ENCODE measurements at regions not wholly inside any gene's neighbourhood (a gene's known extent, or its start where the extent isn't known, plus 50 kb on each side); places are given as distances from the start of the nearest gene placed in this dataset.

DNA sequence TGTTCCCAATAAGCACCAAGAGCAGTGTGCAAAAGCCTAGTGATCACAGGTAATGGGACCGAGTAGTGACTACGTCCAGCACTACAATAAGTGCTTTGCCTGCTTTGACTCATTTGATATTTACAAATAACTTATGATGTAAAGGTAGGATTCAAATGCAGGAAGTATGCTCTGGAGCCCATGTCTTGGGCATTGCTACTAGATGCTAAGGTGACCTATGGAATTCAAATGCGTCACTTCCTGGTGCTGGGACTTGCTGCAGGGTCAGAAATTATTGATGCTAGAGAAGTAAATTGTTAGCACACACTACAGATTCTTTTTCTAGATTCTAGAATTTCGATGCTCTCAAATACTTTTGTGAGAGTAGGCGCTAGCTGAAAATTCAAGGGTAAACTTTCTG is 101.2 kb upstream of the TSC22D2 start:
- H3K27ac ChIP-seq (ENCODE audit: low read depth, low read length), result no peak overlapping the region
- no peak overlapping the region for H3K9ac ChIP-seq (ENCODE audit: low read length in 5 of 5)
- H3K9me3 ChIP-seq (ENCODE audit: control insufficient read depth in 5 of 5, low read length in 5 of 5), result no peaks in the 10 kb centered on the region
- no peaks in the 10 kb centered on the region for H3K4me1 ChIP-seq (ENCODE audit: control insufficient read depth in 5 of 5, insufficient read depth in 5 of 5, low read length in 5 of 5)
- no peak overlapping the region for H3K4me3 ChIP-seq (ENCODE audit: low read depth in 1 of 5, low read length in 5 of 5)
- no peaks in the 10 kb centered on the region for H3K36me3 ChIP-seq (ENCODE audit: control insufficient read depth in 5 of 5, insufficient read depth in 5 of 5, low read length in 5 of 5)
- no peaks in the 10 kb centered on the region for H3K27me3 ChIP-seq (ENCODE audit: control insufficient read depth in 5 of 5, insufficient read depth in 4 of 5, low read length in 5 of 5)

DNA sequence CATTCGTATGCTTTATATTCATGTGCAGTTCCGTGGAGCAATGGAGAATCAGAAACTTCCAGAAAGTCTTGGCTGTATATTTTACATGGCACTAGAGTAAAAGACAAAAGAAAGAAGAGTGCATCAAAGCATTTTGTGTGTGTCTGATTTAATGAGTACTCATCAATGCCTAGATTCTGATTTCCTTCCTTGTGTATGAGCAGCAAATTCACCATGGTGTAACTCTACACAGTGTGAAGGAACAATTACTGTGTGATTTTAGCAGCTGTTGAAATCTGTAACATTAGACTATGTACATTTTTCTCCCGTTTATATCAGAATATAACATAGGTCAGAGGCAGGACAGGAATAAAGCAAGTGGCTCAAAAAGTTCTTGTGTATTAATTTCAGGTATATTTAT is 102.0 kb upstream of the TSC22D2 start:
- Histone ChIP-seq H3K9ac (ENCODE audit: low read length in 5 of 5) (no peak overlapping the region), H3K4me1 (ENCODE audit: control insufficient read depth in 5 of 5, insufficient read depth in 5 of 5, low read length in 5 of 5) (no peaks in the 10 kb centered on the region), H3K27me3 (ENCODE audit: control insufficient read depth in 5 of 5, insufficient read depth in 4 of 5, low read length in 5 of 5) (no peaks in the 10 kb centered on the region), H3K4me3 (ENCODE audit: low read depth in 1 of 5, low read length in 5 of 5) (no peak overlapping the region), H3K36me3 (ENCODE audit: control insufficient read depth in 5 of 5, insufficient read depth in 5 of 5, low read length in 5 of 5) (no peaks in the 10 kb centered on the region), H3K27ac (ENCODE audit: low read depth, low read length) (no peak overlapping the region), H3K9me3 (ENCODE audit: control insufficient read depth in 5 of 5, low read length in 5 of 5) (no peaks in the 10 kb centered on the region)

DNA sequence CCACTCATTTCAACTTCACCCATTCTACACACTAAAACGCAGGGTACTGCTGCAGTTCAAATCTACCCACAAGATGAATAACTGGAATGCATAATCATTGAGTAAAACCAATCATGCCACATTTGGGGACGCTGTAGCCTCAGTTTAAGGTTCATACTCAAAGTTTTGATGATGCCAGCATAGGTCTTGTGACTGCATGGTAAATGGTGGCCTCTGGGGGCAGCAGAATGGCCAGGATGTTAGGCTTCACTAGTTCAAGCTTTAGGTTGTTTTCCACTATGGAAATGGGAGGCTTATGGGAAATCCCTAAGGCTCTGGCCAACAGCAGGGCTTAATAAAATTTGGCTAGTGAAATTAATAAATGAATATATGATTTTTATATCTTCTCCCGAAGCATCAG is 104.3 kb upstream of the TSC22D2 start:
- Histone ChIP-seq H3K27me3 (ENCODE audit: control insufficient read depth in 5 of 5, insufficient read depth in 4 of 5, low read length in 5 of 5) (no peaks in the 10 kb centered on the region), H3K36me3 (ENCODE audit: control insufficient read depth in 5 of 5, insufficient read depth in 5 of 5, low read length in 5 of 5) (no peaks in the 10 kb centered on the region), H3K9me3 (ENCODE audit: control insufficient read depth in 5 of 5, low read length in 5 of 5) (no peaks in the 10 kb centered on the region), H3K4me1 (ENCODE audit: control insufficient read depth in 5 of 5, insufficient read depth in 5 of 5, low read length in 5 of 5) (no peaks in the 10 kb centered on the region), H3K4me3 (ENCODE audit: low read depth in 1 of 5, low read length in 5 of 5) (no peak overlapping the region), H3K9ac (ENCODE audit: low read length in 5 of 5) (no peak overlapping the region), H3K27ac (ENCODE audit: low read depth, low read length) (no peak overlapping the region)

DNA sequence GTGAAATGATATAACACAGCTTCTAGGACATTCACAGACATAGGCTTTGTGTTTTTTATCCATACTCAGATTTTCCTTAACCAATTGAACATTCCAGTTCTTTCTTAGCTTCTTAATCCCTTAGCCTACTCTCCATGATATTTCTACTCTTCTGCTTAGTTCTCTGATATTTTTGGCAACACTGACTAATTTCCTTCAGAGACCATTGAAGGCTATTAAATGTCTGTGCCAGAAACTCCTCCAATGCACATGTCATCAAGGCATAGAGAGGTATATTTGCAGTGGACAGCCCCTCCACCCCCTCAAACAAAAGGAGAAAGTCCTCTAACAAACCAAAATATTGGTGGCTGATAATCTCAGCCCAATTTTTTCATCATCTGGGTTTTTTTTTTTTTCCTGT is 105.9 kb upstream of the TSC22D2 start:
- H3K27me3 ChIP-seq (ENCODE audit: control insufficient read depth in 5 of 5, insufficient read depth in 4 of 5, low read length in 5 of 5), result no peaks in the 10 kb centered on the region
- H3K4me3 ChIP-seq (ENCODE audit: low read depth in 1 of 5, low read length in 5 of 5), result no peak overlapping the region
- no peaks in the 10 kb centered on the region for H3K4me1 ChIP-seq (ENCODE audit: control insufficient read depth in 5 of 5, insufficient read depth in 5 of 5, low read length in 5 of 5)
- H3K36me3 ChIP-seq (ENCODE audit: control insufficient read depth in 5 of 5, insufficient read depth in 5 of 5, low read length in 5 of 5), result no peaks in the 10 kb centered on the region
- no peaks in the 10 kb centered on the region for H3K9me3 ChIP-seq (ENCODE audit: control insufficient read depth in 5 of 5, low read length in 5 of 5)
- H3K27ac ChIP-seq (ENCODE audit: low read depth, low read length), result no peak overlapping the region
- H3K9ac ChIP-seq (ENCODE audit: low read length in 5 of 5), result no peak overlapping the region

DNA sequence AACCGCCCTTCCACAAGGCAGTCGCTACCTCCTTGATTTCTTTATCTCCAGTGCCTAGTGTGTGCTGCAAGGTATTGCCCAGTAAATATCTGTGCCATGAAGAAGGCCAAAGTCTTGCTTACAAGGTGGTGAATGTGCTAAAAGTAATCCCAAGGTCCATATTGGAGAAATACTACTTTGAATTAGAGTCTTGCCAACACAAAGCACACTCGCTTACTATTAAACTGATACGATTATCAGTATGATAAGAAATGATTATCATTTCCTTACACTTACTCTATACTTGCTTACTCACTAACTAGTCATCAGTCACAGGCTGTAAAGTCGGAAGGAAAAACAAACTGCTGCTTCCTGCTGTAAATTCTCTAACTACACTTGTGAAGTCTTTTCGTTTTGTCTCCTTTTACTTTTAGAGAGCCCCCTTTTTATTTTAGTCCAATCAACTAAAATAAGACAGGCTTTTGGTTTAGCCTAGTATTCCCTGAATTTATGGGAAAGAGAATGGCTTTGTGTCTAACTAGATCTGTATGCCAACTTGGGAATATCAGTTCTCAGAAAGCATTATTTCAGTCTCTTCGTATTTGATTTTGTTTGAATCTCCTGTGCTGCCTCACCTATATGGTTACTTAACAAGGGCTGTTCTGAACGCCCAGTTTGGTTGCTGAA is 107.1 kb upstream of the TSC22D2 start:
- Histone ChIP-seq H3K36me3 (ENCODE audit: control insufficient read depth in 5 of 5, insufficient read depth in 5 of 5, low read length in 5 of 5) (no peaks in the 10 kb centered on the region), H3K4me3 (ENCODE audit: low read depth in 1 of 5, low read length in 5 of 5) (no peak overlapping the region), H3K27me3 (ENCODE audit: control insufficient read depth in 5 of 5, insufficient read depth in 4 of 5, low read length in 5 of 5) (no peaks in the 10 kb centered on the region), H3K4me1 (ENCODE audit: control insufficient read depth in 5 of 5, insufficient read depth in 5 of 5, low read length in 5 of 5) (no peaks in the 10 kb centered on the region), H3K9me3 (ENCODE audit: control insufficient read depth in 5 of 5, low read length in 5 of 5) (no peaks in the 10 kb centered on the region), H3K9ac (ENCODE audit: low read length in 5 of 5) (no peak overlapping the region), H3K27ac (ENCODE audit: low read depth, low read length) (no peak overlapping the region)

DNA sequence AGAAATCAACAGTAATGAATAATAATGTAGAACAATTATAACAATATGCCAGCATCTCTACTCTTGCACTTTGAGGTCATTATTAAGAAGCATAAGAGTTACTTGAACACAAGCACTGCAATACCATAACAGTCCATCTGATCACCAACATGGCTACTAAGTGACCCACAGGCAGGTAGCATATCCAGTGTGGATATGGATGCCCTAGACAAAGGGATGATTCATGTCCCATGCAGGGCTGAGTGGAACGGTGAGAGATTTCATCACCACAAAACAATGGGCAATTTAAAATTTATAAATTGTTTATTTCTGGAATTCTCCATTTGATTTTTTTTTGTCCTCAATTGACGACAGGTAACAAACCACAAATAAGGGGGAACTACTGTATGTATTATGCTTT is 107.7 kb upstream of the TSC22D2 start:
- Histone ChIP-seq H3K4me1 (ENCODE audit: control insufficient read depth in 5 of 5, insufficient read depth in 5 of 5, low read length in 5 of 5) (no peaks in the 10 kb centered on the region), H3K4me3 (ENCODE audit: low read depth in 1 of 5, low read length in 5 of 5) (no peak overlapping the region), H3K27ac (ENCODE audit: low read depth, low read length) (no peak overlapping the region), H3K27me3 (ENCODE audit: control insufficient read depth in 5 of 5, insufficient read depth in 4 of 5, low read length in 5 of 5) (no peaks in the 10 kb centered on the region), H3K36me3 (ENCODE audit: control insufficient read depth in 5 of 5, insufficient read depth in 5 of 5, low read length in 5 of 5) (no peaks in the 10 kb centered on the region), H3K9me3 (ENCODE audit: control insufficient read depth in 5 of 5, low read length in 5 of 5) (no peaks in the 10 kb centered on the region), H3K9ac (ENCODE audit: low read length in 5 of 5) (no peak overlapping the region)

DNA sequence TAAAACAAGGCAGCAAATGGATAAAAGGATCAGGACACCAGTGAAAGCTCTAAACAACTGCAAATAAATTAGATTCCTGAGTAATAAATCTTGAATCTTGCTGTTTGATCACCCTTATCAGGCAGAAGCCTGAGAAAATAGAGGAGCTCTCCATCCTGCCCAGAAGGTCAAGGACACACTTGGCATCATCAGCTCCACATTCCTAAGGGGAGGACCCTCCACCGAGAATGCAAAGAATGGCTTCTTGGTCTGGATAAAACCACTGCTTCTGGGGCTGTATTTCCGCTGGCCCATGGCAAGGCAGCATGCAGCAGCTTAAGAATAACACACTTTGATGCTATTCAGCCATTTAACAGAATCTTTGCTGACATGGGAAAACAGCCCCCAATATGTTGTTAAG is 108.9 kb upstream of the TSC22D2 start:
- no peaks in the 10 kb centered on the region for H3K27me3 ChIP-seq (ENCODE audit: control insufficient read depth in 5 of 5, insufficient read depth in 4 of 5, low read length in 5 of 5)
- no peaks in the 10 kb centered on the region for H3K36me3 ChIP-seq (ENCODE audit: control insufficient read depth in 5 of 5, insufficient read depth in 5 of 5, low read length in 5 of 5)
- no peaks in the 10 kb centered on the region for H3K4me1 ChIP-seq (ENCODE audit: control insufficient read depth in 5 of 5, insufficient read depth in 5 of 5, low read length in 5 of 5)
- H3K9me3 ChIP-seq (ENCODE audit: control insufficient read depth in 5 of 5, low read length in 5 of 5), result no peaks in the 10 kb centered on the region
- H3K4me3 ChIP-seq (ENCODE audit: low read depth in 1 of 5, low read length in 5 of 5), result no peak overlapping the region
- H3K27ac ChIP-seq (ENCODE audit: low read depth, low read length), result no peak overlapping the region
- H3K9ac ChIP-seq (ENCODE audit: low read length in 5 of 5), result no peak overlapping the region

DNA sequence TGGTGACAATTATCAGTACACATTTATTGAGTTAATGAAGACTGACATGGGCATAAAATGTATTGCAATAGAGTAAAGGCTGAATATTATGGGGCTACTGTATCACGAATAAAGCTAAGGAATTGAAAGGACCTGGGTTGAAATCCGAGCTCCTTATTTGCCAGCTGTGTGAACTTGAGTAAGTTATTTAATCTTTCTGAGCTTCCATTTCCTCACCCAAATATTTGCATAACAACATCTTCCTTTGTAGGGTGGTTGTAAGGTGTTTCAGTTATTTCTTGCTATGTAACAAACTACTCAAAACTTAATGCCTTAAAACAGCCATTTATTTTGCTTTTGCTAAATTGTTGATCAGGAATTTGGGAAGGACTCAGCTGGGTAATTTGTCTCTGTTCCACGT is 111.1 kb upstream of the TSC22D2 start:
- H3K9ac ChIP-seq (ENCODE audit: low read length in 5 of 5), result no peak overlapping the region
- peaks cover 0 to 7% (median 0%) of the 10 kb centered on the region in 5 donors for H3K4me1 ChIP-seq (ENCODE audit: control insufficient read depth in 5 of 5, insufficient read depth in 5 of 5, low read length in 5 of 5)
- no peaks in the 10 kb centered on the region for H3K9me3 ChIP-seq (ENCODE audit: control insufficient read depth in 5 of 5, low read length in 5 of 5)
- no peak overlapping the region for H3K4me3 ChIP-seq (ENCODE audit: low read depth in 1 of 5, low read length in 5 of 5)
- H3K27me3 ChIP-seq (ENCODE audit: control insufficient read depth in 5 of 5, insufficient read depth in 4 of 5, low read length in 5 of 5), result no peaks in the 10 kb centered on the region
- no peaks in the 10 kb centered on the region for H3K36me3 ChIP-seq (ENCODE audit: control insufficient read depth in 5 of 5, insufficient read depth in 5 of 5, low read length in 5 of 5)
- H3K27ac ChIP-seq (ENCODE audit: low read depth, low read length), result no peak overlapping the region

DNA sequence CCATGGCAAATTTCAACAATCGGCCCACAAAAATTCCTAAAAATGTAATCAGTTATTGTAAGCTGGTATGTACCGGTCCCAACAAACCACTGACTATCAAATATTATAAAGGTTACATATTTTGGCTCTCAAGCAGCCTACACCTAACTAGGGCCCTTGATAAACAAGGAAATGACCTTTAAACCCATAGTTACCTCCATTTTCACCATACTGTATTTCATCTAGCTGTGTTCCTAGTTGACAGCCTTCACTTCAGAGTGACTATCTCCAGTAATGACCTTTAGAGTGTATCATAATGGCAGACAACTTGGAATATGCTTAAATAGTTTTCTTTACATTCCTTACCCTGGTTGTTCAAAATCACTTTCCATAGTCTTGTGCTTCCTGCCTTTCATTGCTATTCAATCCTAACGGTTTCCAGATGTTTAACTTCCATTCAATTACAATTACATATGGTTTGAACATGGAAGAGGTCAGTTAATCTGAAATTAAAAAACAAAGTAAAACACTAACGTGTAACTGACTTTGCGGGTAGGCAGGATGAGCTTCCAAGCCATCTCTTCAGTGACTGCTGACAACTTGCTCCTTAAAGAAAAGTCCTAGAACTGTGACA is 111.9 kb upstream of the TSC22D2 start:
- H3K27ac ChIP-seq (ENCODE audit: low read depth, low read length), result no peak overlapping the region
- H3K36me3 ChIP-seq (ENCODE audit: control insufficient read depth in 5 of 5, insufficient read depth in 5 of 5, low read length in 5 of 5), result no peaks in the 10 kb centered on the region
- no peak overlapping the region for H3K4me3 ChIP-seq (ENCODE audit: low read depth in 1 of 5, low read length in 5 of 5)
- no peaks in the 10 kb centered on the region for H3K9me3 ChIP-seq (ENCODE audit: control insufficient read depth in 5 of 5, low read length in 5 of 5)
- H3K4me1 ChIP-seq (ENCODE audit: control insufficient read depth in 5 of 5, insufficient read depth in 5 of 5, low read length in 5 of 5), result peaks cover 0 to 7% (median 0%) of the 10 kb centered on the region in 5 donors
- no peaks in the 10 kb centered on the region for H3K27me3 ChIP-seq (ENCODE audit: control insufficient read depth in 5 of 5, insufficient read depth in 4 of 5, low read length in 5 of 5)
- no peak overlapping the region for H3K9ac ChIP-seq (ENCODE audit: low read length in 5 of 5)

DNA sequence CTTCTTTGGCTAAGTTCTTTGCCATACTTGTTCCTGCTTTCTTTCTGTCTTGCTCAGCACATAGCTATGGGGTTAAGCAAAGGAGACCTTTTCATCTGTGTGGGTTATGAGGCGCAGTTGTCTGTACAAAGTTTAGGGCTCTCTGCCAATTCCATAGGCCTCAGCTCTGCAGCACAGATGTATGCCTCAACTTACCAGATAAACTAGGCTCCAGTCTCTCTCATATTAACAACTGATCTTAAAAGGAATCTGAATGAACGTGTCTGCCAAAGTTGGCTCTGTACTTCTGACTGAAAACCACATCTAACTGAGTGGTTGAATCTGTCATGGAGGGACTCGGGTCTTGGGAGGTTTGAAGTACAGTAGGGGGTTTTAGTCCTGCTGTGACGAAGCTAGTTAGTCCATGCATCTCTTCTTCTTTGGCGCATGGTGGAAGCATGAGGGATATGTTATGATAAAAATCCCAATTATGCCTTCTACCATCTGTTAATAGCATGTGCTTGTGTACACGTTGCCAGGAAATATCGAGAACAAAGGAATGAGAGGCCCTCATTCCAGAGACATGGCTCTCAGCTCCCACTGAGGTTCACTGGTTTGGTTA is 114.6 kb upstream of the TSC22D2 start:
- H3K36me3 ChIP-seq (ENCODE audit: control insufficient read depth in 5 of 5, insufficient read depth in 5 of 5, low read length in 5 of 5), result no peaks in the 10 kb centered on the region
- H3K4me1 ChIP-seq (ENCODE audit: control insufficient read depth in 5 of 5, insufficient read depth in 5 of 5, low read length in 5 of 5), result peaks cover 0 to 7% (median 0%) of the 10 kb centered on the region in 5 donors
- H3K27me3 ChIP-seq (ENCODE audit: control insufficient read depth in 5 of 5, insufficient read depth in 4 of 5, low read length in 5 of 5), result no peaks in the 10 kb centered on the region
- H3K9me3 ChIP-seq (ENCODE audit: control insufficient read depth in 5 of 5, low read length in 5 of 5), result no peaks in the 10 kb centered on the region
- no peak overlapping the region for H3K27ac ChIP-seq (ENCODE audit: low read depth, low read length)
- no peak overlapping the region for H3K9ac ChIP-seq (ENCODE audit: low read length in 5 of 5)
- no peak overlapping the region for H3K4me3 ChIP-seq (ENCODE audit: low read depth in 1 of 5, low read length in 5 of 5)

Data from subcutaneous abdominal adipose tissue (tissue), 5 donors.